GM10266 (cell line): ENCODE measurements at regions not wholly inside any gene's neighbourhood (a gene's known extent, or its start where the extent isn't known, plus 50 kb on each side); places are given as distances from the start of the nearest gene placed in this dataset.

Experiments
- DNase-seq: peaks from one replicate; pipeline ENCODE4 v3.0.0; 2012; ENCODE audit errors: extremely low spot score
- CTCF ChIP-seq: IDR thresholded peaks from 2 replicates; pipeline ENCODE4 v1.5.1; 2012; ENCODE audit warnings: mild to moderate bottlenecking, low read depth; ENCODE audit not compliant: control insufficient read depth, insufficient read depth; ENCODE audit errors: missing control alignments

- DNase-seq = no peak
- no peak for TF ChIP-seq CTCF
These were observed 145.0 kb upstream of the GAP43 start for GRCh38 chr3:115478359-115478758.

- no peak for DNase-seq
- no peak for TF ChIP-seq CTCF
These were observed 136.4 kb upstream of the GAP43 start for GRCh38 chr3:115486880-115487279.

- TF ChIP-seq CTCF = no peak
- no peak for DNase-seq
These were observed 135.3 kb upstream of the GAP43 start for GRCh38 chr3:115487968-115488367.

- DNase-seq = no peak
- TF ChIP-seq CTCF = no peak
These were observed 134.9 kb upstream of the GAP43 start for GRCh38 chr3:115488409-115488808.

GRCh38 chr3:115494826-115495225 is 128.5 kb upstream of the GAP43 start:
- no peak for DNase-seq
- no peak for TF ChIP-seq CTCF

GRCh38 chr3:115498421-115498820 is 124.9 kb upstream of the GAP43 start:
- no peak for TF ChIP-seq CTCF
- DNase-seq = no peak

GRCh38 chr3:115498898-115499297 is 124.4 kb upstream of the GAP43 start:
- no peak for TF ChIP-seq CTCF
- no peak for DNase-seq

- no peak for TF ChIP-seq CTCF
- DNase-seq = no peak
These were observed 123.6 kb upstream of the GAP43 start for GRCh38 chr3:115499666-115500065.
